Caco-2 (cell line): ENCODE measurements at regions not wholly inside any gene's neighbourhood (a gene's known extent, or its start where the extent isn't known, plus 50 kb on each side); places are given as distances from the start of the nearest gene placed in this dataset.

Experiments used
- BruUV-seq: library from RNA; stranded (reverse); fragments of 400-500 nt; replicated peaks from 2 replicates; lab custom pipeline; 2021; lab: Mats Ljungman, UMichigan
- CTCF ChIA-PET: fragments of 300-600 bp; sonication (Branson Sonifier 250); formaldehyde crosslinking; loops from one replicate; lab custom pipeline; 2022; ENCODE audit warnings: antibody characterized with exemption; lab: Charles Lee
- POLR2A ChIA-PET: fragments of 300-600 bp; sonication (Branson Sonifier 250); formaldehyde crosslinking; loops from one replicate; lab custom pipeline; 2022; ENCODE audit warnings: antibody characterized with exemption; lab: Charles Lee
- DNase-seq, 2 experiments: peaks; one replicate each; pipeline versions ENCODE4 v3.0.0 to v3.0.0-alpha.2; 2020 to 2022
- H3K27me3 ChIP-seq: replicated peaks from 2 replicates; pipeline ENCODE4 v1.6.0; 2011; ENCODE audit warnings: low read length; ENCODE audit not compliant: control insufficient read depth, insufficient read depth
- H3K36me3 ChIP-seq: 2 replicates; pipeline ENCODE4 v1.5.1; 2011; ENCODE audit warnings: low read length; ENCODE audit not compliant: control insufficient read depth, insufficient read depth
- H3K4me1 ChIP-seq: fragments of 250-450 bp; sonication (Bioruptor Pico); 2 replicates; pipeline ENCODE4 v1.5.1; 2020; ENCODE audit warnings: mild to moderate bottlenecking
- H3K4me3 ChIP-seq: 2 replicates; pipeline ENCODE4 v1.5.1; 2011; ENCODE audit warnings: low read depth, mild to moderate bottlenecking, control low read depth, low read length
- H3K9me3 ChIP-seq: fragments of 250-450 bp; sonication (Bioruptor Pico); 2 replicates; pipeline ENCODE4 v1.5.1; 2020; ENCODE audit warnings: mild to moderate bottlenecking, moderate library complexity
- H3K27ac Mint-ChIP-seq: one replicate; pipeline ENCODE4 v1.8.0; 2022; ENCODE audit warnings: mixed read lengths; ENCODE audit not compliant: unreplicated experiment
- H3K27me3 Mint-ChIP-seq: one replicate; pipeline ENCODE4 v1.8.0; 2022; ENCODE audit warnings: mixed read lengths; ENCODE audit not compliant: insufficient read depth, unreplicated experiment
- H3K36me3 Mint-ChIP-seq: one replicate; pipeline ENCODE4 v1.8.0; 2022; ENCODE audit warnings: mild to moderate bottlenecking, mixed read lengths; ENCODE audit not compliant: insufficient read depth, unreplicated experiment
- H3K4me1 Mint-ChIP-seq: one replicate; pipeline ENCODE4 v1.8.0; 2022; ENCODE audit warnings: low read depth, mixed read lengths; ENCODE audit not compliant: unreplicated experiment
- H3K4me3 Mint-ChIP-seq: one replicate; pipeline ENCODE4 v1.8.0; 2022; ENCODE audit warnings: mild to moderate bottlenecking, moderate library complexity, mixed read lengths; ENCODE audit not compliant: unreplicated experiment
- H3K9me3 Mint-ChIP-seq: one replicate; pipeline ENCODE4 v1.8.0; 2022; ENCODE audit warnings: mixed read lengths; ENCODE audit not compliant: unreplicated experiment
- CTCF ChIP-seq, 2 experiments: fragments of 200-600 bp in 1 of 2; IDR thresholded peaks; 1 replicate in 1 of 2; 2 replicates in 1 of 2; pipeline versions ENCODE4 v1.5.1 to v1.8.0; 2011 to 2022; ENCODE audit warnings: antibody characterized with exemption in 1 of 2, control low read depth in 1 of 2, inconsistent platforms in 1 of 2, low read depth in 1 of 2, low read length in 1 of 2, mild to moderate bottlenecking in 1 of 2, moderate library complexity in 1 of 2; ENCODE audit not compliant: insufficient read depth in 1 of 2, severe bottlenecking in 1 of 2, unreplicated experiment in 1 of 2
- intact Hi-C: fragments of 100-400 bp; cut with micrococcal nuclease; formaldehyde crosslinking; loops from one replicate; pipeline ENCODE4 v1.10.0; 2022; ENCODE audit not compliant: unreplicated experiment

- H3K4me1 Mint-ChIP-seq, result no peaks in the 10 kb centered on the region
- Histone ChIP-seq H3K4me3 (no peak overlapping the region), H3K9me3 (no peaks in the 10 kb centered on the region), H3K27me3 (no peaks in the 10 kb centered on the region), H3K4me1 (no peaks in the 10 kb centered on the region), H3K36me3 (no peaks in the 10 kb centered on the region)
- POLR2A ChIA-PET, result no interaction called here
- no peaks in the 10 kb centered on the region for H3K36me3 Mint-ChIP-seq
- TF ChIP-seq CTCF (IDR thresholded peaks at IDR 0.05; ENCODE audit: insufficient read depth in 1 of 2, low read depth in 1 of 2, low read length in 1 of 2, severe bottlenecking in 1 of 2, unreplicated experiment in 1 of 2), result no peak
- H3K4me3 Mint-ChIP-seq, result no peak overlapping the region
- H3K9me3 Mint-ChIP-seq, result no peaks in the 10 kb centered on the region
- CTCF ChIA-PET, result no interaction called here
- no peak for DNase-seq
- BruUV-seq, result no TSS peak
- H3K27ac Mint-ChIP-seq, result no peak overlapping the region
- intact Hi-C loops, result no loop called here
- peaks cover 3% of the 10 kb centered on the region for H3K27me3 Mint-ChIP-seq
Measured at GRCh38 chr19:29450306-29450705, 75.5 kb upstream of the VSTM2B start.

- POLR2A ChIA-PET, result no interaction called here
- CTCF ChIA-PET, result no interaction called here
- no peak overlapping the region for H3K27ac Mint-ChIP-seq
- no peaks in the 10 kb centered on the region for H3K4me1 Mint-ChIP-seq
- DNase-seq, result no peak
- intact Hi-C loops, result no loop called here
- no peak overlapping the region for H3K4me3 ChIP-seq
- no peaks in the 10 kb centered on the region for H3K36me3 ChIP-seq
- H3K36me3 Mint-ChIP-seq, result no peaks in the 10 kb centered on the region
- peaks cover 3% of the 10 kb centered on the region for H3K27me3 Mint-ChIP-seq
- TF ChIP-seq CTCF (IDR thresholded peaks at IDR 0.05; ENCODE audit: insufficient read depth in 1 of 2, low read depth in 1 of 2, low read length in 1 of 2, severe bottlenecking in 1 of 2, unreplicated experiment in 1 of 2), result no peak
- no peaks in the 10 kb centered on the region for H3K4me1 ChIP-seq
- H3K27me3 ChIP-seq, result no peaks in the 10 kb centered on the region
- H3K4me3 Mint-ChIP-seq, result no peak overlapping the region
- no peaks in the 10 kb centered on the region for H3K9me3 Mint-ChIP-seq
- H3K9me3 ChIP-seq, result no peaks in the 10 kb centered on the region
- no TSS peak for BruUV-seq
Measured at GRCh38 chr19:29450812-29451211, 75.0 kb upstream of the VSTM2B start.

GRCh38 chr19:29454109-29454508 is 71.7 kb upstream of the VSTM2B start:
- Mint-ChIP-seq H3K27ac (no peak overlapping the region), H3K4me1 (no peaks in the 10 kb centered on the region), H3K9me3 (no peaks in the 10 kb centered on the region), H3K27me3 (no peaks in the 10 kb centered on the region), H3K36me3 (no peaks in the 10 kb centered on the region), H3K4me3 (no peak overlapping the region)
- TF ChIP-seq CTCF (IDR thresholded peaks at IDR 0.05; ENCODE audit: insufficient read depth in 1 of 2, low read depth in 1 of 2, low read length in 1 of 2, severe bottlenecking in 1 of 2, unreplicated experiment in 1 of 2), result no peak
- CTCF ChIA-PET, result interaction anchor here (0.6 to 1.6 kb wide), 2 partner anchors 14 to 24 kb away, joined by 3 read pairs; no protein-coding TSS in a partner anchor
- no peaks in the 10 kb centered on the region for H3K36me3 ChIP-seq
- no peaks in the 10 kb centered on the region for H3K27me3 ChIP-seq
- intact Hi-C loops, result no loop called here
- POLR2A ChIA-PET, result no interaction called here
- H3K9me3 ChIP-seq, result no peaks in the 10 kb centered on the region
- no peak for DNase-seq
- no peaks in the 10 kb centered on the region for H3K4me1 ChIP-seq
- BruUV-seq, result no TSS peak
- H3K4me3 ChIP-seq, result no peak overlapping the region
